ENCODE measurements at regions not wholly inside any gene's neighbourhood (a gene's known extent, or its start where the extent isn't known, plus 50 kb on each side); places are given as distances from the start of the nearest gene placed in this dataset.

DNA sequence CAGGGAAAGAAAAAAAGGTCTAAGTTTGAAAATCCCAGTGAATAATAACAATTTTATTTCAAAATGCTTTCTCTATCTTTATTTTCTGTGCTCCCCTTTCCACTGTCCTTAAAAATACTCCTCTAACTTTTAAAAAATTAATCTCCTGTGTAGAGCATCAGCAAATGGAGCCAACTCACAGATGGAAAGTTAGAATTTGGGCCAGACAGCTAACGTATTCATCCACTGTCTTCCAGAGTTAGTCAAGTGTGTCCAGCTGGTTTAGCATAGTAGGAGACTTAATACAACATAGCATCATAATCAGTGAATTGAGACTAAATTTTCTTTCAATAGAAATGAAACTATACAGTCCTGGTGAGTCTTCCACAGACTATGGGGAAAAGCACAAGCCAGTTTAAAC, 419.0 kb upstream of the LRRC7 start:
- no peak for TF ChIP-seq POLR2A (IDR thresholded peaks at IDR 0.05)
- TF ChIP-seq CTCF (IDR thresholded peaks at IDR 0.05): no peak
